ENCODE measurements at regions not wholly inside any gene's neighbourhood (a gene's known extent, or its start where the extent isn't known, plus 50 kb on each side); places are given as distances from the start of the nearest gene placed in this dataset.

DNA sequence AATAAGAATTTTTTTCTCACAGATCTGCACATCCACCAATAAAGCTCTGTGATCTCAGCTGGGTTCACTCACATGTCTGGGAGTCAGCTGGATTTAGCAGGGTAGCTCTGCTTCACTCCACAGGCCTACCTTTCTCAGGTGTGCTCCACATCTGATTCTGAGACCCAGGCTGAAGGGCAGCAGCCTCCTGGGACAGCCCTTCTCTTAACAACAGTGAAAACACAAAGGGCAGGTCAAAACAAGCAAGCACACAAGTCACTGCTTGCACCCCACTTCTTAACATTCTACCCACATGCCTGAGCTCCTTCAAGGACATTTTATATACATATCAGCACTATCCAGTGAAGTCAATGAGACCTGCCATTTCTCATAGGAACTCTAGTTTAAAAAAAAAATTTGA is 96.0 kb upstream of the MAP3K4 start:
- no peak overlapping the region for H3K4me3 Mint-ChIP-seq (ENCODE audit: unreplicated experiment)
- no TSS peak for BruUV-seq (replicated peaks)
- no peaks in the 10 kb centered on the region for H3K36me3 Mint-ChIP-seq (ENCODE audit: insufficient read depth, unreplicated experiment)
- Histone ChIP-seq H3K27me3 (replicated peaks; ENCODE audit: control insufficient read depth, insufficient read depth, low read length) (no peaks in the 10 kb centered on the region), H3K9me3 (no peaks in the 10 kb centered on the region), H3K36me3 (ENCODE audit: control insufficient read depth, insufficient read depth, low read length) (no peaks in the 10 kb centered on the region), H3K4me3 (ENCODE audit: low read depth, low read length) (no peak overlapping the region), H3K4me1 (0 out of 2 replicates have a peak, but pooled peaks cover 3% of the 10 kb centered on the region)
- intact Hi-C loops (cut with micrococcal nuclease; ENCODE audit: unreplicated experiment) = no loop called here
- TF ChIP-seq, protein P1, sequence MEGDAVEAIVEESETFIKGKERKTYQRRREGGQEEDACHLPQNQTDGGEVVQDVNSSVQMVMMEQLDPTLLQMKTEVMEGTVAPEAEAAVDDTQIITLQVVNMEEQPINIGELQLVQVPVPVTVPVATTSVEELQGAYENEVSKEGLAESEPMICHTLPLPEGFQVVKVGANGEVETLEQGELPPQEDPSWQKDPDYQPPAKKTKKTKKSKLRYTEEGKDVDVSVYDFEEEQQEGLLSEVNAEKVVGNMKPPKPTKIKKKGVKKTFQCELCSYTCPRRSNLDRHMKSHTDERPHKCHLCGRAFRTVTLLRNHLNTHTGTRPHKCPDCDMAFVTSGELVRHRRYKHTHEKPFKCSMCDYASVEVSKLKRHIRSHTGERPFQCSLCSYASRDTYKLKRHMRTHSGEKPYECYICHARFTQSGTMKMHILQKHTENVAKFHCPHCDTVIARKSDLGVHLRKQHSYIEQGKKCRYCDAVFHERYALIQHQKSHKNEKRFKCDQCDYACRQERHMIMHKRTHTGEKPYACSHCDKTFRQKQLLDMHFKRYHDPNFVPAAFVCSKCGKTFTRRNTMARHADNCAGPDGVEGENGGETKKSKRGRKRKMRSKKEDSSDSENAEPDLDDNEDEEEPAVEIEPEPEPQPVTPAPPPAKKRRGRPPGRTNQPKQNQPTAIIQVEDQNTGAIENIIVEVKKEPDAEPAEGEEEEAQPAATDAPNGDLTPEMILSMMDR (IDR thresholded peaks at IDR 0.05; ENCODE audit: insufficient read depth in 1 of 2, low read depth in 1 of 2, low read length in 1 of 2, severe bottlenecking in 1 of 2, unreplicated experiment in 1 of 2) = no peak
- H3K9me3 Mint-ChIP-seq (ENCODE audit: unreplicated experiment) = no peaks in the 10 kb centered on the region
- no peak for DNase-seq
- CTCF ChIA-PET = no interaction called here
- peaks cover 9% of the 10 kb centered on the region for H3K4me1 Mint-ChIP-seq (ENCODE audit: low read depth, unreplicated experiment)
- no peak overlapping the region for H3K27ac Mint-ChIP-seq (ENCODE audit: unreplicated experiment)
- peaks cover 7% of the 10 kb centered on the region for H3K27me3 Mint-ChIP-seq (ENCODE audit: insufficient read depth, unreplicated experiment)
- POLR2A ChIA-PET = no interaction called here

DNA sequence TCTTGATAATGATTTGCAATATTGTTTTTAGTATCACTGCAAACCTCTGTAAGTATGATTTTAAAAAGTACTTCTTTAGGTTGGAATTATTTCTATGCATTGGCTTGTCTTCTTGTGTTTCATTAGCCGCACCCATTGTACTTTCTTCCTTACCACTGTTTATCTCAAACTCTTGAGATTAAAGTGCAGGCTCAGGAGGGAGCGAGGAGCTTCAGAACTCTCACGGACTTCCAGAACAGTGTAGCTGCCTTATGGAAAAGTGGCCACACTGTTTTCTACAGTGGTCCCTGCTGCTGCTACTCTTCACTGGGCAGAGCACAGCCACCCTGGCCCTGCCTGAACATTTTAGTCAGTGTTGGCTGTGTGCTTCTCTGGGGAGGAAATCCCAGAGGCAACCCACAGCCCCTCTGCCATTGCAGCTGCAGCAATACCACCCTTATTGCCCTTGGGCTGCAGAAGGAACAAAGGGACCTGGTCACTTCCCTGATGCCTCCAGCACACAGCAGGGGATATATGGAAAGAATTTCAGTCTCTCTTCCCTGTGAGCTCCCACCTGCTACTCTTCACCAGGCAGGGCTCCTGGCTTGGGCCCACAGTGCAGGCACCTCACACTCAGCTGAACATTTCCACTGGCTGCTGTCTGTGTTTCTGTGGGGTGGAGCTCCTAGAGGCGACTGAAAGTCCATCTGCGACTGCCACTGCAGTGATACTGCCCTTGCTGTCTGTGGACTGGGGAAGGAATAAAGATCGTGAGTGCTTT is 91.7 kb upstream of the MAP3K4 start:
- Mint-ChIP-seq H3K4me1 (ENCODE audit: low read depth, unreplicated experiment) (peaks cover 6% of the 10 kb centered on the region), H3K27ac (ENCODE audit: unreplicated experiment) (no peak overlapping the region), H3K27me3 (ENCODE audit: insufficient read depth, unreplicated experiment) (peaks cover 10% of the 10 kb centered on the region), H3K9me3 (ENCODE audit: unreplicated experiment) (no peaks in the 10 kb centered on the region), H3K4me3 (ENCODE audit: unreplicated experiment) (no peak overlapping the region), H3K36me3 (ENCODE audit: insufficient read depth, unreplicated experiment) (no peaks in the 10 kb centered on the region)
- H3K27me3 ChIP-seq (replicated peaks; ENCODE audit: control insufficient read depth, insufficient read depth, low read length) = no peaks in the 10 kb centered on the region
- ChIA-PET CTCF (no interaction called here), POLR2A (no interaction called here)
- no peaks in the 10 kb centered on the region for H3K36me3 ChIP-seq (ENCODE audit: control insufficient read depth, insufficient read depth, low read length)
- no peaks in the 10 kb centered on the region for H3K4me1 ChIP-seq
- TF ChIP-seq, protein P1 (IDR thresholded peaks at IDR 0.05; ENCODE audit: insufficient read depth in 1 of 2, low read depth in 1 of 2, low read length in 1 of 2, severe bottlenecking in 1 of 2, unreplicated experiment in 1 of 2) = no peak
- H3K9me3 ChIP-seq = no peaks in the 10 kb centered on the region
- H3K4me3 ChIP-seq (ENCODE audit: low read depth, low read length) = no peak overlapping the region
- DNase-seq = no peak
- intact Hi-C loops (cut with micrococcal nuclease; ENCODE audit: unreplicated experiment) = no loop called here
- no TSS peak for BruUV-seq (replicated peaks)

DNA sequence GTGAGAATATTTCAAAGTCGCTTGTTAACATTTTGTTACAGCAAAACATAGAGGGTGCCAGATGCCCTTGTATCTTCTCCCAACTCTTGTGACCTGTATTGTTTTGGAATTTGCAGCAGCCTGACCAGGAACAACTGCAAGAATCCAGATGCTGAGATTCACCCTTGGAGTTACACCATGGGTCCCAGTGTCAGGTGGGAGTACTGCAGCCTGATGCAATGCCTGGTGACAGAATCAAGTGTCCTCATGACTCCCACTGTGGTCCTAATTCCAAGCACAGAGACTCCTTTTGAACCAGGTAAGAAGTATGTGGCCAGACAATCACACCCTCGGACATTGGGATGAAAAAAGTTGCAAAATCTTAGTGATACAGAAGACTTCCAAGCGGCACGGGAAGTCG is 79.6 kb upstream of the MAP3K4 start:
- no peak overlapping the region for H3K27ac Mint-ChIP-seq (ENCODE audit: unreplicated experiment)
- H3K9me3 ChIP-seq = no peaks in the 10 kb centered on the region
- no TSS peak for BruUV-seq (replicated peaks)

More for the DNA sequence above, 79.6 kb upstream of the MAP3K4 start:
- ChIA-PET CTCF (no interaction called here), POLR2A (no interaction called here)
- Mint-ChIP-seq H3K4me1 (ENCODE audit: low read depth, unreplicated experiment) (no peaks in the 10 kb centered on the region), H3K36me3 (ENCODE audit: insufficient read depth, unreplicated experiment) (no peaks in the 10 kb centered on the region), H3K4me3 (ENCODE audit: unreplicated experiment) (no peak overlapping the region), H3K9me3 (ENCODE audit: unreplicated experiment) (peaks cover 23% of the 10 kb centered on the region), H3K27me3 (ENCODE audit: insufficient read depth, unreplicated experiment) (peaks cover 4% of the 10 kb centered on the region)
- DNase-seq = no peak
- TF ChIP-seq, protein P1 (IDR thresholded peaks at IDR 0.05; ENCODE audit: insufficient read depth in 1 of 2, low read depth in 1 of 2, low read length in 1 of 2, severe bottlenecking in 1 of 2, unreplicated experiment in 1 of 2) = no peak
- no peaks in the 10 kb centered on the region for H3K4me1 ChIP-seq
- H3K36me3 ChIP-seq (ENCODE audit: control insufficient read depth, insufficient read depth, low read length) = no peaks in the 10 kb centered on the region
- H3K4me3 ChIP-seq (ENCODE audit: low read depth, low read length) = no peak overlapping the region
- intact Hi-C loops (cut with micrococcal nuclease; ENCODE audit: unreplicated experiment) = no loop called here
- H3K27me3 ChIP-seq (replicated peaks; ENCODE audit: control insufficient read depth, insufficient read depth, low read length) = no peaks in the 10 kb centered on the region; the same call in none of the 2 replicates

Measured in Caco-2 (cell line).